HEK293 (cell line): ENCODE measurements at regions not wholly inside any gene's neighbourhood (a gene's known extent, or its start where the extent isn't known, plus 50 kb on each side); places are given as distances from the start of the nearest gene placed in this dataset.

Experiments
- GLI4 ChIP-seq: fragments of 450-650 bp; formaldehyde crosslinking; IDR thresholded peaks from 2 replicates; pipeline ENCODE4 v1.5.1; 2016; ENCODE audit warnings: missing biosample characterization, missing genetic modification characterization
- KLF16 ChIP-seq: fragments of 450-650 bp; formaldehyde crosslinking; IDR thresholded peaks from 2 replicates; pipeline ENCODE4 v1.5.1; 2017; ENCODE audit warnings: missing biosample characterization, missing genetic modification characterization
- ZBTB1 ChIP-seq: fragments of 450-650 bp; formaldehyde crosslinking; IDR thresholded peaks from 2 replicates; pipeline ENCODE4 v1.5.1; 2016; ENCODE audit warnings: missing biosample characterization, missing genetic modification characterization
- ZBTB20 ChIP-seq: fragments of 450-650 bp; formaldehyde crosslinking; IDR thresholded peaks from 2 replicates; pipeline ENCODE4 v1.5.1; 2016; ENCODE audit warnings: missing biosample characterization, missing genetic modification characterization
- ZBTB8A ChIP-seq: fragments of 450-650 bp; formaldehyde crosslinking; IDR thresholded peaks from 2 replicates; pipeline ENCODE4 v1.5.1; 2016; ENCODE audit warnings: missing biosample characterization, missing genetic modification characterization
- ZNF274 ChIP-seq, 2 experiments: fragments of 200-500 bp in 1 of 2; fragments of 450-650 bp in 1 of 2; sonication (Bioruptor generic) in 1 of 2; formaldehyde crosslinking in 1 of 2; IDR thresholded peaks; 2 replicates each; pipeline versions ENCODE4 v1.5.1 to v1.6.1; 2014 to 2016; ENCODE audit warnings: borderline replicate concordance in 1 of 2, inconsistent platforms in 1 of 2, low read length in 1 of 2, missing biosample characterization in 1 of 2, missing genetic modification characterization in 1 of 2
- ZNF362 ChIP-seq: fragments of 450-650 bp; formaldehyde crosslinking; IDR thresholded peaks from 2 replicates; pipeline ENCODE4 v1.5.1; 2016; ENCODE audit warnings: missing biosample characterization, missing genetic modification characterization
- ZNF423 ChIP-seq: fragments of 450-650 bp; formaldehyde crosslinking; IDR thresholded peaks from 2 replicates; pipeline ENCODE4 v1.5.1; 2016; ENCODE audit warnings: missing biosample characterization, missing genetic modification characterization
- ZNF639 ChIP-seq: fragments of 450-650 bp; formaldehyde crosslinking; IDR thresholded peaks from 2 replicates; pipeline ENCODE4 v1.5.1; 2016; ENCODE audit warnings: missing biosample characterization, missing genetic modification characterization
- TF ChIP-seq, protein P1 (sequence below): fragments of 450-650 bp; formaldehyde crosslinking; IDR thresholded peaks from 2 replicates; pipeline ENCODE4 v1.5.1; 2016; ENCODE audit warnings: missing biosample characterization, missing genetic modification characterization

GRCh38 chr4:23388699-23389395 is 501.0 kb downstream of the PPARGC1A start:
- TF ChIP-seq ZBTB1 (no peak), ZBTB20 (tag by site-specific recombination) (no peak), ZNF639 (no peak), ZBTB8A (no peak), GLI4 (no peak), ZNF423 (tag by site-specific recombination) (no peak), ZNF274 (IDR thresholded peaks at IDR 0.05; ENCODE audit: low read length) (no peak), ZNF274 (tag by site-specific recombination; IDR thresholded peaks at IDR 0.05; ENCODE audit: borderline replicate concordance) (no peak), KLF16 (tag by site-specific recombination) (no peak), ZNF362 (tag by site-specific recombination) (no peak)
- TF ChIP-seq, protein P1, sequence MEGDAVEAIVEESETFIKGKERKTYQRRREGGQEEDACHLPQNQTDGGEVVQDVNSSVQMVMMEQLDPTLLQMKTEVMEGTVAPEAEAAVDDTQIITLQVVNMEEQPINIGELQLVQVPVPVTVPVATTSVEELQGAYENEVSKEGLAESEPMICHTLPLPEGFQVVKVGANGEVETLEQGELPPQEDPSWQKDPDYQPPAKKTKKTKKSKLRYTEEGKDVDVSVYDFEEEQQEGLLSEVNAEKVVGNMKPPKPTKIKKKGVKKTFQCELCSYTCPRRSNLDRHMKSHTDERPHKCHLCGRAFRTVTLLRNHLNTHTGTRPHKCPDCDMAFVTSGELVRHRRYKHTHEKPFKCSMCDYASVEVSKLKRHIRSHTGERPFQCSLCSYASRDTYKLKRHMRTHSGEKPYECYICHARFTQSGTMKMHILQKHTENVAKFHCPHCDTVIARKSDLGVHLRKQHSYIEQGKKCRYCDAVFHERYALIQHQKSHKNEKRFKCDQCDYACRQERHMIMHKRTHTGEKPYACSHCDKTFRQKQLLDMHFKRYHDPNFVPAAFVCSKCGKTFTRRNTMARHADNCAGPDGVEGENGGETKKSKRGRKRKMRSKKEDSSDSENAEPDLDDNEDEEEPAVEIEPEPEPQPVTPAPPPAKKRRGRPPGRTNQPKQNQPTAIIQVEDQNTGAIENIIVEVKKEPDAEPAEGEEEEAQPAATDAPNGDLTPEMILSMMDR (tag by site-specific recombination) = no peak
